H9 (cell line): ENCODE measurements at regions not wholly inside any gene's neighbourhood (a gene's known extent, or its start where the extent isn't known, plus 50 kb on each side); places are given as distances from the start of the nearest gene placed in this dataset.

Experiments
- DNase-seq: peaks from one replicate; pipeline ENCODE4 v3.0.0-alpha.2; 2017
- H2AFZ ChIP-seq: one replicate; pipeline ENCODE4 v1.6.1; 2013; ENCODE audit warnings: mild to moderate bottlenecking, low read length, control low read depth, moderate library complexity
- H2AK5ac ChIP-seq: 2 replicates; pipeline ENCODE4 v1.6.1; 2013; ENCODE audit warnings: low read length, control low read depth, mixed read lengths; ENCODE audit not compliant: insufficient read length
- H2BK120ac ChIP-seq: one replicate; pipeline ENCODE4 v1.6.1; 2013; ENCODE audit warnings: low read depth, mild to moderate bottlenecking, low read length, control low read depth, inconsistent platforms; ENCODE audit not compliant: poor library complexity, severe bottlenecking
- H2BK12ac ChIP-seq: 2 replicates; pipeline ENCODE4 v1.6.1; 2013; ENCODE audit warnings: low read length, control low read depth, mixed read lengths, low read depth; ENCODE audit not compliant: insufficient read length
- H2BK15ac ChIP-seq: 2 replicates; pipeline ENCODE4 v1.6.1; 2013; ENCODE audit warnings: low read depth, low read length, control low read depth
- H2BK20ac ChIP-seq: one replicate; pipeline ENCODE4 v1.6.1; 2013; ENCODE audit warnings: low read depth, mild to moderate bottlenecking, low read length, control low read depth, inconsistent platforms; ENCODE audit not compliant: poor library complexity, severe bottlenecking
- H2BK5ac ChIP-seq: 2 replicates; pipeline ENCODE4 v1.6.1; 2013; ENCODE audit warnings: low read length, control low read depth, mixed read lengths; ENCODE audit not compliant: insufficient read length
- H3K14ac ChIP-seq: 2 replicates; pipeline ENCODE4 v1.6.1; 2013; ENCODE audit warnings: low read length, control low read depth; ENCODE audit not compliant: insufficient read depth
- H3K18ac ChIP-seq: 2 replicates; pipeline ENCODE4 v1.6.1; 2013; ENCODE audit warnings: low read depth, mild to moderate bottlenecking, mixed read lengths, low read length, control low read depth; ENCODE audit not compliant: insufficient read length
- H3K23ac ChIP-seq: 2 replicates; pipeline ENCODE4 v1.6.1; 2013; ENCODE audit warnings: low read length, control low read depth, mixed read lengths, low read depth; ENCODE audit not compliant: insufficient read length
- H3K23me2 ChIP-seq: 2 replicates; pipeline ENCODE4 v1.6.1; 2013; ENCODE audit warnings: low read depth, mild to moderate bottlenecking, mixed read lengths, low read length, control low read depth; ENCODE audit not compliant: insufficient read length, poor library complexity, severe bottlenecking
- H3K27ac ChIP-seq: 2 replicates; pipeline ENCODE4 v1.5.1; 2013; ENCODE audit warnings: low read length, control low read depth, mixed read lengths, low read depth; ENCODE audit not compliant: insufficient read length
- H3K27me3 ChIP-seq: 2 replicates; pipeline ENCODE4 v1.6.1; 2013; ENCODE audit warnings: low read length, control low read depth, inconsistent platforms; ENCODE audit not compliant: insufficient read depth
- H3K4ac ChIP-seq: 2 replicates; pipeline ENCODE4 v1.6.1; 2013; ENCODE audit warnings: low read depth, mild to moderate bottlenecking, control low read depth, inconsistent platforms, low read length, moderate library complexity
- H3K4me1 ChIP-seq: 2 replicates; pipeline ENCODE4 v1.6.1; 2013; ENCODE audit warnings: low read length, control low read depth, inconsistent platforms; ENCODE audit not compliant: insufficient read depth
- H3K4me2 ChIP-seq: 2 replicates; pipeline ENCODE4 v1.6.1; 2013; ENCODE audit warnings: low read length, control low read depth, mixed read lengths; ENCODE audit not compliant: insufficient read length, insufficient read depth
- H3K56ac ChIP-seq: 2 replicates; pipeline ENCODE4 v1.6.1; 2013; ENCODE audit warnings: low read depth, mild to moderate bottlenecking, mixed read lengths, low read length, control low read depth; ENCODE audit not compliant: insufficient read length
- H3K79me1 ChIP-seq: 2 replicates; pipeline ENCODE4 v1.6.1; 2013; ENCODE audit warnings: low read depth, mild to moderate bottlenecking, moderate library complexity, low read length, control low read depth, inconsistent platforms; ENCODE audit not compliant: insufficient read depth, poor library complexity, severe bottlenecking
- H3K79me2 ChIP-seq: 2 replicates; pipeline ENCODE4 v1.6.1; 2013; ENCODE audit warnings: low read length, control low read depth, inconsistent platforms; ENCODE audit not compliant: insufficient read depth
- H3K9ac ChIP-seq: 2 replicates; pipeline ENCODE4 v1.6.1; 2013; ENCODE audit warnings: low read length, control low read depth, mixed read lengths; ENCODE audit not compliant: insufficient read length; ENCODE audit errors: extremely low read depth
- H3K9me3 ChIP-seq: one replicate; pipeline ENCODE4 v1.6.1; 2013; ENCODE audit warnings: low read depth, low read length, inconsistent platforms; ENCODE audit not compliant: control insufficient read depth
- H3T11ph ChIP-seq: one replicate; pipeline ENCODE4 v1.6.1; 2013; ENCODE audit warnings: mild to moderate bottlenecking, low read length, control low read depth, inconsistent platforms
- H4K20me1 ChIP-seq: one replicate; pipeline ENCODE4 v1.6.1; 2013; ENCODE audit not compliant: control insufficient read depth, insufficient read length, insufficient read depth
- H4K5ac ChIP-seq: 2 replicates; pipeline ENCODE4 v1.6.1; 2013; ENCODE audit warnings: low read depth, mild to moderate bottlenecking, mixed read lengths, low read length, control low read depth; ENCODE audit not compliant: insufficient read length
- H4K8ac ChIP-seq: replicated peaks from 2 replicates; pipeline ENCODE4 v1.6.1; 2013; ENCODE audit warnings: low read length, control low read depth, mixed read lengths, low read depth; ENCODE audit not compliant: insufficient read length
- H4K91ac ChIP-seq: 2 replicates; pipeline ENCODE4 v1.6.1; 2013; ENCODE audit warnings: low read depth, mild to moderate bottlenecking, moderate library complexity, mixed read lengths, low read length, control low read depth; ENCODE audit not compliant: insufficient read length
- H3K27ac Mint-ChIP-seq, 3 experiments: 2 replicates in 2 of 3; 3 replicates in 1 of 3; pipeline ENCODE4 v1.8.0; 2020 to 2021; ENCODE audit warnings: mixed read lengths in 3 of 3, mild to moderate bottlenecking in 1 of 3, moderate library complexity in 1 of 3
- H3K27me3 Mint-ChIP-seq: 2 replicates; pipeline ENCODE4 v1.8.0; 2021; ENCODE audit warnings: low read depth, mild to moderate bottlenecking, moderate library complexity, mixed read lengths
- H3K36me3 Mint-ChIP-seq, 3 experiments: 2 replicates in 2 of 3; 3 replicates in 1 of 3; pipeline ENCODE4 v1.8.0; 2020 to 2021; ENCODE audit warnings: low read depth in 3 of 3, mixed read lengths in 3 of 3; ENCODE audit not compliant: insufficient read depth in 1 of 3
- H3K4me1 Mint-ChIP-seq, 2 experiments: 2 replicates each; pipeline ENCODE4 v1.8.0; 2020; ENCODE audit warnings: mixed read lengths in 2 of 2
- H3K4me3 Mint-ChIP-seq, 2 experiments: 2 replicates in 1 of 2; 3 replicates in 1 of 2; pipeline ENCODE4 v1.8.0; 2020 to 2021; ENCODE audit warnings: mild to moderate bottlenecking in 2 of 2, mixed read lengths in 2 of 2, moderate library complexity in 1 of 2
- H3K9me3 Mint-ChIP-seq, 2 experiments: 2 replicates in 1 of 2; 3 replicates in 1 of 2; pipeline ENCODE4 v1.8.0; 2020; ENCODE audit warnings: mild to moderate bottlenecking in 2 of 2, mixed read lengths in 2 of 2, moderate library complexity in 1 of 2
- WGBS: extraction: QIAGEN DNeasy Blood & Tissue Kit; methylation state at CpG from one replicate; pipeline ENCODE4 v1.1.7; 2013; ENCODE audit warnings: missing lambda C conversion rate, low lambda C conversion rate, mixed read lengths; ENCODE audit not compliant: insufficient read length; ENCODE audit errors: extremely low coverage; 5-methylcytosine and 5-hydroxymethylcytosine counted together
- TF ChIP-seq, protein P1 (sequence below): fragments of 200-600 bp; sonication (generic); conservative IDR thresholded peaks from 3 replicates; pipeline ENCODE4 v1.8.0; 2021; ENCODE audit warnings: antibody characterized with exemption, mild to moderate bottlenecking

- H3K9me3 Mint-ChIP-seq = no peaks in the 10 kb centered on the region
- no CpG with 5 or more reads among the region's 1 CpG for WGBS
- no peaks in the 10 kb centered on the region for H3K9me3 ChIP-seq
- no peak overlapping the region for H3K4me3 Mint-ChIP-seq
- H3K9ac ChIP-seq = no peak overlapping the region
- no peak overlapping the region for H3K27ac ChIP-seq
- no peaks in the 10 kb centered on the region for H3K27me3 Mint-ChIP-seq
- TF ChIP-seq, protein P1, sequence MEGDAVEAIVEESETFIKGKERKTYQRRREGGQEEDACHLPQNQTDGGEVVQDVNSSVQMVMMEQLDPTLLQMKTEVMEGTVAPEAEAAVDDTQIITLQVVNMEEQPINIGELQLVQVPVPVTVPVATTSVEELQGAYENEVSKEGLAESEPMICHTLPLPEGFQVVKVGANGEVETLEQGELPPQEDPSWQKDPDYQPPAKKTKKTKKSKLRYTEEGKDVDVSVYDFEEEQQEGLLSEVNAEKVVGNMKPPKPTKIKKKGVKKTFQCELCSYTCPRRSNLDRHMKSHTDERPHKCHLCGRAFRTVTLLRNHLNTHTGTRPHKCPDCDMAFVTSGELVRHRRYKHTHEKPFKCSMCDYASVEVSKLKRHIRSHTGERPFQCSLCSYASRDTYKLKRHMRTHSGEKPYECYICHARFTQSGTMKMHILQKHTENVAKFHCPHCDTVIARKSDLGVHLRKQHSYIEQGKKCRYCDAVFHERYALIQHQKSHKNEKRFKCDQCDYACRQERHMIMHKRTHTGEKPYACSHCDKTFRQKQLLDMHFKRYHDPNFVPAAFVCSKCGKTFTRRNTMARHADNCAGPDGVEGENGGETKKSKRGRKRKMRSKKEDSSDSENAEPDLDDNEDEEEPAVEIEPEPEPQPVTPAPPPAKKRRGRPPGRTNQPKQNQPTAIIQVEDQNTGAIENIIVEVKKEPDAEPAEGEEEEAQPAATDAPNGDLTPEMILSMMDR = no peak
- H2BK120ac ChIP-seq = no peak overlapping the region
- no peaks in the 10 kb centered on the region for H3K79me2 ChIP-seq
- H3K4me1 Mint-ChIP-seq = no peaks in the 10 kb centered on the region
- H2AK5ac ChIP-seq = no peak overlapping the region
- no peak overlapping the region for H2BK12ac ChIP-seq
- H3K27ac Mint-ChIP-seq = no peak overlapping the region
- H3K4ac ChIP-seq = no peak overlapping the region
- H3K4me2 ChIP-seq = no peak overlapping the region
- H4K20me1 ChIP-seq = no peaks in the 10 kb centered on the region
- H3K4me1 ChIP-seq = no peaks in the 10 kb centered on the region
- H3K14ac ChIP-seq = no peak overlapping the region
- no peaks in the 10 kb centered on the region for H3K23me2 ChIP-seq
- H2BK20ac ChIP-seq = no peak overlapping the region
- no peak overlapping the region for H4K91ac ChIP-seq
- no peak overlapping the region for H3K56ac ChIP-seq
- no peaks in the 10 kb centered on the region for H3K36me3 Mint-ChIP-seq
- no peaks in the 10 kb centered on the region for H3K27me3 ChIP-seq
- no peak overlapping the region for H3K23ac ChIP-seq
- H3K79me1 ChIP-seq = no peaks in the 10 kb centered on the region
- no peak overlapping the region for H2BK15ac ChIP-seq
- H2AFZ ChIP-seq = no peak overlapping the region
- no peak overlapping the region for H4K8ac ChIP-seq
- no peak overlapping the region for H4K5ac ChIP-seq
- no peak for DNase-seq
- H2BK5ac ChIP-seq = no peak overlapping the region
- no peak overlapping the region for H3T11ph ChIP-seq
- H3K18ac ChIP-seq = no peak overlapping the region
Observed at GRCh38 chr6:113636357-113636824, 220.8 kb upstream of the MARCKS start.
